ENCODE measurements at regions not wholly inside any gene's neighbourhood (a gene's known extent, or its start where the extent isn't known, plus 50 kb on each side); places are given as distances from the start of the nearest gene placed in this dataset.
"Not testable (repeated sequence)": the region's sequence is repeated elsewhere in the genome, so short reads cannot be mapped to it uniquely, and the experiment has no call there.

DNA sequence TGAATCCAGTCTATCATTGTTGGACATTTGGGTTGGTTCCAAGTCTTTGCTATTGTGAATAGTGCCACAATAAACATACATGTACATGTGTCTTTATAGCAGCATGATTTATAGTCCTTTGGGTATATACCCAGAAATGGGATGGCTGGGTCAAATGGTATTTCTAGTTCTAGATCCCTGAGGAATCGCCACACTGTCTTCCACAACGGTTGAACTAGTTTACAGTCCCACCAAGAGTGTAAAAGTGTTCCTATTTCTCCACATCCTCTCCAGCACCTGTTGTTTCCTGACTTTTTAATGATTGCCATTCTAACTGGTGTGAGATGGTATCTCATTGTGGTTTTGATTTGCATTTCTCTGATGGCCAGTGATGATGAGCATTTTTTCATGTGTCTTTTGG lies 137.4 kb upstream of the DST start:
- TF ChIP-seq, protein P1, sequence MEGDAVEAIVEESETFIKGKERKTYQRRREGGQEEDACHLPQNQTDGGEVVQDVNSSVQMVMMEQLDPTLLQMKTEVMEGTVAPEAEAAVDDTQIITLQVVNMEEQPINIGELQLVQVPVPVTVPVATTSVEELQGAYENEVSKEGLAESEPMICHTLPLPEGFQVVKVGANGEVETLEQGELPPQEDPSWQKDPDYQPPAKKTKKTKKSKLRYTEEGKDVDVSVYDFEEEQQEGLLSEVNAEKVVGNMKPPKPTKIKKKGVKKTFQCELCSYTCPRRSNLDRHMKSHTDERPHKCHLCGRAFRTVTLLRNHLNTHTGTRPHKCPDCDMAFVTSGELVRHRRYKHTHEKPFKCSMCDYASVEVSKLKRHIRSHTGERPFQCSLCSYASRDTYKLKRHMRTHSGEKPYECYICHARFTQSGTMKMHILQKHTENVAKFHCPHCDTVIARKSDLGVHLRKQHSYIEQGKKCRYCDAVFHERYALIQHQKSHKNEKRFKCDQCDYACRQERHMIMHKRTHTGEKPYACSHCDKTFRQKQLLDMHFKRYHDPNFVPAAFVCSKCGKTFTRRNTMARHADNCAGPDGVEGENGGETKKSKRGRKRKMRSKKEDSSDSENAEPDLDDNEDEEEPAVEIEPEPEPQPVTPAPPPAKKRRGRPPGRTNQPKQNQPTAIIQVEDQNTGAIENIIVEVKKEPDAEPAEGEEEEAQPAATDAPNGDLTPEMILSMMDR (IDR thresholded peaks at IDR 0.05; ENCODE audit: poor library complexity): not testable (repeated sequence)
- not testable (repeated sequence) for TF ChIP-seq EZH2phosphoT487 (IDR thresholded peaks at IDR 0.05; ENCODE audit: low read depth, severe bottlenecking, unreplicated experiment)
